IMR-90 (cell line): ENCODE measurements at regions not wholly inside any gene's neighbourhood (a gene's known extent, or its start where the extent isn't known, plus 50 kb on each side); places are given as distances from the start of the nearest gene placed in this dataset.

ENCODE experiments used
- ATAC-seq: fragments of 200-7000 bp; cut with Tn5 transposase; 2 replicates; pipeline ENCODE4 v1.9.1; 2020; ENCODE audit warnings: low read depth, mild to moderate bottlenecking, moderate library complexity
- BruUV-seq: library from RNA; stranded (reverse); fragments of 400-500 nt; replicated peaks from 2 replicates; lab custom pipeline; 2021; lab: Mats Ljungman, UMichigan
- CTCF ChIA-PET: fragments of 300-600 bp; formaldehyde crosslinking; extraction: SDS; loops from one replicate; lab custom pipeline; 2021; ENCODE audit warnings: antibody characterized with exemption; lab: Yijun Ruan, JAX
- POLR2A ChIA-PET: fragments of 300-600 bp; sonication (Branson Sonifier 250); formaldehyde crosslinking; loops from one replicate; lab custom pipeline; 2022; ENCODE audit warnings: antibody characterized with exemption; ENCODE audit not compliant: unreplicated experiment; lab: Charles Lee
- DNase-seq: peaks from one replicate; pipeline ENCODE4 v3.0.0; 2013
- H2AFZ ChIP-seq: replicated peaks from 2 replicates; pipeline ENCODE3; 2013; ENCODE audit warnings: low read length, mild to moderate bottlenecking; ENCODE audit not compliant: poor library complexity
- H2AK5ac ChIP-seq: 2 replicates; pipeline ENCODE4 v1.6.1; 2013; ENCODE audit warnings: low read depth, low read length, inconsistent platforms
- H2AK9ac ChIP-seq: replicated peaks from 2 replicates; pipeline ENCODE3; 2013; ENCODE audit warnings: mild to moderate bottlenecking, low read depth, low read length, moderate library complexity; ENCODE audit not compliant: poor library complexity
- H2BK120ac ChIP-seq: 2 replicates; pipeline ENCODE4 v1.6.1; 2013; ENCODE audit warnings: low read depth, low read length, inconsistent platforms
- H2BK15ac ChIP-seq: 3 replicates; pipeline ENCODE4 v1.6.1; 2013; ENCODE audit warnings: low read depth, low read length, inconsistent platforms
- H2BK20ac ChIP-seq: 2 replicates; pipeline ENCODE4 v1.6.1; 2013; ENCODE audit warnings: low read depth, mild to moderate bottlenecking, inconsistent platforms, low read length, moderate library complexity
- H2BK5ac ChIP-seq: 2 replicates; pipeline ENCODE4 v1.6.1; 2013; ENCODE audit warnings: mild to moderate bottlenecking, low read depth, low read length, inconsistent platforms; ENCODE audit not compliant: poor library complexity, severe bottlenecking
- H3K14ac ChIP-seq: replicated peaks from 2 replicates; pipeline ENCODE4 v1.6.1; 2013; ENCODE audit warnings: low read depth, low read length, inconsistent platforms
- H3K18ac ChIP-seq: 2 replicates; pipeline ENCODE4 v1.6.1; 2013; ENCODE audit warnings: low read depth, low read length, control low read depth
- H3K23ac ChIP-seq: 2 replicates; pipeline ENCODE4 v1.6.1; 2013; ENCODE audit warnings: low read depth, low read length, inconsistent platforms
- H3K27ac ChIP-seq: 2 replicates; pipeline ENCODE4 v1.5.1; 2013; ENCODE audit warnings: mild to moderate bottlenecking, control low read depth, low read length; ENCODE audit not compliant: insufficient read depth
- H3K27me3 ChIP-seq: 2 replicates; pipeline ENCODE4 v1.6.1; 2013; ENCODE audit warnings: low read length; ENCODE audit not compliant: control insufficient read depth, insufficient read depth
- H3K36me3 ChIP-seq: 2 replicates; pipeline ENCODE4 v1.6.1; 2013; ENCODE audit warnings: low read length, mixed read lengths; ENCODE audit not compliant: control insufficient read depth, insufficient read depth
- H3K4ac ChIP-seq: 2 replicates; pipeline ENCODE4 v1.6.1; 2013; ENCODE audit warnings: low read depth, low read length, inconsistent platforms
- H3K4me1 ChIP-seq: 2 replicates; pipeline ENCODE4 v1.6.1; 2013; ENCODE audit warnings: low read length, mixed read lengths; ENCODE audit not compliant: control insufficient read depth, insufficient read depth
- H3K4me2 ChIP-seq: 2 replicates; pipeline ENCODE4 v1.6.1; 2013; ENCODE audit warnings: low read depth, mild to moderate bottlenecking, control low read depth, low read length, moderate library complexity
- H3K4me3 ChIP-seq: 2 replicates; pipeline ENCODE4 v1.5.1; 2013; ENCODE audit warnings: low read depth, mild to moderate bottlenecking, control low read depth, low read length, moderate library complexity; ENCODE audit not compliant: insufficient read depth
- H3K56ac ChIP-seq: 2 replicates; pipeline ENCODE4 v1.6.1; 2013; ENCODE audit warnings: low read length, inconsistent platforms; ENCODE audit not compliant: insufficient read depth; ENCODE audit errors: extremely low read depth
- H3K79me1 ChIP-seq, 2 experiments: 2 replicates each; pipeline ENCODE4 v1.6.1; 2013; ENCODE audit warnings: low read length in 2 of 2, inconsistent platforms in 1 of 2, low read depth in 1 of 2
- H3K9ac ChIP-seq: 2 replicates; pipeline ENCODE4 v1.6.1; 2013; ENCODE audit warnings: low read depth, low read length, control low read depth
- H3K9me1 ChIP-seq: 2 replicates; pipeline ENCODE4 v1.6.1; 2013; ENCODE audit warnings: low read length, inconsistent platforms; ENCODE audit not compliant: insufficient read depth
- H3K9me3 ChIP-seq: 2 replicates; pipeline ENCODE4 v1.6.1; 2013; ENCODE audit warnings: low read length; ENCODE audit not compliant: control insufficient read depth, insufficient read depth
- H4K20me1 ChIP-seq: 2 replicates; pipeline ENCODE4 v1.6.1; 2013; ENCODE audit warnings: low read length, inconsistent platforms; ENCODE audit not compliant: insufficient read depth
- H4K5ac ChIP-seq: 2 replicates; pipeline ENCODE4 v1.6.1; 2013; ENCODE audit warnings: mild to moderate bottlenecking, low read depth, low read length, control low read depth
- H4K8ac ChIP-seq, 2 experiments: 2 replicates each; pipeline ENCODE4 v1.6.1; 2013; ENCODE audit warnings: low read depth in 2 of 2, low read length in 2 of 2, control low read depth in 1 of 2, inconsistent platforms in 1 of 2
- H4K91ac ChIP-seq: 2 replicates; pipeline ENCODE4 v1.6.1; 2013; ENCODE audit warnings: low read depth, low read length, inconsistent platforms; ENCODE audit not compliant: insufficient read depth
- BHLHE40 ChIP-seq: fragments of 150-350 bp; IDR thresholded peaks from 2 replicates; pipeline ENCODE4 v1.6.1; 2016; ENCODE audit warnings: mild to moderate bottlenecking, low read depth, low read length
- CEBPB ChIP-seq: IDR thresholded peaks from 2 replicates; pipeline ENCODE4 v1.6.1; 2012; ENCODE audit warnings: low read depth, low read length, improper control_type of control experiment
- CHD1 ChIP-seq: IDR thresholded peaks from 2 replicates; pipeline ENCODE4 v1.6.1; 2012; ENCODE audit warnings: low read depth, low read length, improper control_type of control experiment
- ELK1 ChIP-seq: fragments of 150-350 bp; IDR thresholded peaks from 2 replicates; pipeline ENCODE4 v1.6.1; 2016; ENCODE audit warnings: low read depth, mild to moderate bottlenecking, low read length, moderate library complexity, borderline replicate concordance
- FOS ChIP-seq: fragments of 150-350 bp; IDR thresholded peaks from 2 replicates; pipeline ENCODE4 v1.6.1; 2016; ENCODE audit warnings: low read depth, low read length
- MAFK ChIP-seq: IDR thresholded peaks from 2 replicates; pipeline ENCODE4 v1.6.1; 2012; ENCODE audit warnings: low read depth, low read length, improper control_type of control experiment
- MAZ ChIP-seq: IDR thresholded peaks from 2 replicates; pipeline ENCODE4 v1.6.1; 2012; ENCODE audit warnings: low read depth, mild to moderate bottlenecking, low read length, improper control_type of control experiment, moderate library complexity, borderline replicate concordance
- MXI1 ChIP-seq: IDR thresholded peaks from 2 replicates; pipeline ENCODE4 v1.6.1; 2012; ENCODE audit warnings: low read depth, mild to moderate bottlenecking, low read length, moderate library complexity, borderline replicate concordance
- NFE2L2 ChIP-seq: fragments of 150-350 bp; IDR thresholded peaks from 2 replicates; pipeline ENCODE4 v1.6.1; 2016; ENCODE audit warnings: low read depth, mild to moderate bottlenecking, low read length
- POLR2A ChIP-seq: IDR thresholded peaks from 2 replicates; pipeline ENCODE4 v1.6.1; 2012; ENCODE audit warnings: mild to moderate bottlenecking, low read depth, low read length
- RAD21 ChIP-seq: IDR thresholded peaks from 2 replicates; pipeline ENCODE4 v1.6.1; 2012; ENCODE audit warnings: low read length, improper control_type of control experiment
- RCOR1 ChIP-seq: IDR thresholded peaks from 2 replicates; pipeline ENCODE4 v1.6.1; 2012; ENCODE audit warnings: mild to moderate bottlenecking, low read length, improper control_type of control experiment; ENCODE audit not compliant: insufficient replicate concordance
- RFX5 ChIP-seq: IDR thresholded peaks from 2 replicates; pipeline ENCODE4 v1.8.0; 2012; ENCODE audit warnings: low read depth, mild to moderate bottlenecking, low read length, moderate library complexity
- SMC3 ChIP-seq: fragments of 150-350 bp; IDR thresholded peaks from 2 replicates; pipeline ENCODE4 v1.6.1; 2016; ENCODE audit warnings: low read depth, mild to moderate bottlenecking, antibody characterized with exemption, low read length, moderate library complexity
- whole genome bisulfite sequencing, 2 experiments: methylation state at CpG; one replicate each; pipeline versions ENCODE4 v1.1.5 to v1.1.7; 2013; ENCODE audit warnings: missing lambda C conversion rate in 2 of 2; ENCODE audit not compliant: insufficient read length in 1 of 2; ENCODE audit errors: extremely low coverage in 2 of 2; 5-methylcytosine and 5-hydroxymethylcytosine counted together
- dilution Hi-C: fragments of 300-500 bp; cut with HindIII; formaldehyde crosslinking; loops from one replicate; pipeline ENCODE4 v1.14.3; 2018; ENCODE audit warnings: low sequenced_read_pairs; ENCODE audit not compliant: unreplicated experiment
- in situ Hi-C: fragments of 300-500 bp; cut with MboI; formaldehyde crosslinking; loops from 3 replicates; pipeline ENCODE4 v1.14.3; 2019; ENCODE audit warnings: low sequenced_read_pairs, inconsistent platforms, mixed read lengths
- intact Hi-C: fragments of 100-400 bp; cut with micrococcal nuclease; formaldehyde crosslinking; loops from 2 replicates; pipeline ENCODE4 v1.10.0; 2022
- TF ChIP-seq, protein P1 (sequence below): fragments of 150-350 bp; IDR thresholded peaks from 2 replicates; pipeline ENCODE4 v1.6.1; 2017; ENCODE audit warnings: mild to moderate bottlenecking, antibody characterized with exemption, low read length, low read depth
- TF ChIP-seq, protein P2 (sequence below): conservative IDR thresholded peaks from 2 replicates; pipeline ENCODE4 v1.5.1; 2012; ENCODE audit warnings: mild to moderate bottlenecking, low read depth, low read length, improper control_type of control experiment

DNA sequence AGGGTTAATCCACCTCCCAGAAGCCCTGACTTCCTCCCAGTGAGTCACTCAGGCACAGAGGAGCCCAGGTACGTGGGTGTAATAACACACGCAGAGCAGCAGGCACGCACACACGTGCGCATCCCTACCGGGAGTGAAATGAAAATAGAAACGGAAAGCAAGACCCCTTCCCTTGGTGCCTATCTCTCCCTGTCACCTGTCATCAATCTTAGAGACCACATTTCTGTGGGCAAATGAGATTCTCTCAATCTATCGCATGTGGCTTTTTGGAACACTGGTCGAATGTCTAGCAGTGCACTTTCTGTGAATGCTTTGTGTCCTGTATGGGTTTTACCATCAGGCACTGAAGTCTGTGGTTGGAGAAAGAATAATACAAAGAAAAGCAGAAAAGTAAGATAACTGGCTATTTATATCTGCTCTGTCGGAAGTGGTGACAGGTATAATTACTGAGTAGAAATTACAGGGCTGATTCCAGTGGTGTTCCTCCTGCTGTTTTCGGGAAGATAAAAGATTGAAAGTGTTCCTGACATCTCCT is 137.7 kb upstream of the GRIA1 start:
- TF ChIP-seq NFE2L2, result no peak
- TF ChIP-seq MAZ, result no peak
- TF ChIP-seq, protein P1, sequence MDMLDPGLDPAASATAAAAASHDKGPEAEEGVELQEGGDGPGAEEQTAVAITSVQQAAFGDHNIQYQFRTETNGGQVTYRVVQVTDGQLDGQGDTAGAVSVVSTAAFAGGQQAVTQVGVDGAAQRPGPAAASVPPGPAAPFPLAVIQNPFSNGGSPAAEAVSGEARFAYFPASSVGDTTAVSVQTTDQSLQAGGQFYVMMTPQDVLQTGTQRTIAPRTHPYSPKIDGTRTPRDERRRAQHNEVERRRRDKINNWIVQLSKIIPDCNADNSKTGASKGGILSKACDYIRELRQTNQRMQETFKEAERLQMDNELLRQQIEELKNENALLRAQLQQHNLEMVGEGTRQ, result no peak
- TF ChIP-seq FOS, result no peak
- no peak for TF ChIP-seq RFX5
- TF ChIP-seq CHD1, result no peak
- no peak for TF ChIP-seq CEBPB
- no peak for TF ChIP-seq ELK1
- TF ChIP-seq RAD21, result no peak
- no peak for TF ChIP-seq POLR2A
- TF ChIP-seq, protein P2, sequence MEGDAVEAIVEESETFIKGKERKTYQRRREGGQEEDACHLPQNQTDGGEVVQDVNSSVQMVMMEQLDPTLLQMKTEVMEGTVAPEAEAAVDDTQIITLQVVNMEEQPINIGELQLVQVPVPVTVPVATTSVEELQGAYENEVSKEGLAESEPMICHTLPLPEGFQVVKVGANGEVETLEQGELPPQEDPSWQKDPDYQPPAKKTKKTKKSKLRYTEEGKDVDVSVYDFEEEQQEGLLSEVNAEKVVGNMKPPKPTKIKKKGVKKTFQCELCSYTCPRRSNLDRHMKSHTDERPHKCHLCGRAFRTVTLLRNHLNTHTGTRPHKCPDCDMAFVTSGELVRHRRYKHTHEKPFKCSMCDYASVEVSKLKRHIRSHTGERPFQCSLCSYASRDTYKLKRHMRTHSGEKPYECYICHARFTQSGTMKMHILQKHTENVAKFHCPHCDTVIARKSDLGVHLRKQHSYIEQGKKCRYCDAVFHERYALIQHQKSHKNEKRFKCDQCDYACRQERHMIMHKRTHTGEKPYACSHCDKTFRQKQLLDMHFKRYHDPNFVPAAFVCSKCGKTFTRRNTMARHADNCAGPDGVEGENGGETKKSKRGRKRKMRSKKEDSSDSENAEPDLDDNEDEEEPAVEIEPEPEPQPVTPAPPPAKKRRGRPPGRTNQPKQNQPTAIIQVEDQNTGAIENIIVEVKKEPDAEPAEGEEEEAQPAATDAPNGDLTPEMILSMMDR, result no peak
- TF ChIP-seq RCOR1, result no peak
- TF ChIP-seq SMC3, result no peak
- no peak for TF ChIP-seq MAFK
- no peak for TF ChIP-seq MXI1
- no peak for TF ChIP-seq BHLHE40
- CTCF ChIA-PET, result interaction anchor here (0.6 kb wide), 1 partner anchor 58 kb away, joined by 7 read pairs; no protein-coding TSS in a partner anchor
- no peak for ATAC-seq

More for the DNA sequence above, 137.7 kb upstream of the GRIA1 start:
- Histone ChIP-seq H3K56ac (no peak overlapping the region), H4K91ac (no peak overlapping the region), H3K4me3 (no peak overlapping the region), H4K8ac (no peak overlapping the region), H2AFZ (no peak overlapping the region), H3K4ac (no peak overlapping the region), H3K36me3 (no peaks in the 10 kb centered on the region), H2AK9ac (no peak overlapping the region), H3K79me1 (no peaks in the 10 kb centered on the region), H3K9me3 (peaks cover 2% of the 10 kb centered on the region; the same call in 1 of the 2 replicates), H3K4me2 (no peak overlapping the region), H3K27ac (no peak overlapping the region), H3K14ac (no peak overlapping the region), H4K20me1 (no peaks in the 10 kb centered on the region), H2AK5ac (no peak overlapping the region), H2BK5ac (no peak overlapping the region), H3K18ac (no peak overlapping the region), H3K23ac (no peak overlapping the region), H3K9me1 (no peaks in the 10 kb centered on the region), H4K5ac (no peak overlapping the region), H3K4me1 (no peaks in the 10 kb centered on the region), H3K9ac (no peak overlapping the region), H3K27me3 (no peaks in the 10 kb centered on the region), H2BK120ac (no peak overlapping the region), H2BK20ac (no peak overlapping the region), H2BK15ac (no peak overlapping the region)
- intact Hi-C loops, result no loop called here
- POLR2A ChIA-PET, result no interaction called here
- dilution Hi-C loops, result no loop called here
- no TSS peak for BruUV-seq
- no peak for DNase-seq
- no CpG with 5 or more reads among the region's 11 CpGs for WGBS, 2 experiments
- in situ Hi-C loops, result no loop called here
